ENCODE measurements at regions not wholly inside any gene's neighbourhood (a gene's known extent, or its start where the extent isn't known, plus 50 kb on each side); places are given as distances from the start of the nearest gene placed in this dataset.

- TF ChIP-seq EZH2 (IDR thresholded peaks at IDR 0.05) (no peak), POLR2A (IDR thresholded peaks at IDR 0.05; ENCODE audit: borderline replicate concordance, extremely low read depth, insufficient read depth, insufficient read length) (no peak)
- TF ChIP-seq, protein P1, sequence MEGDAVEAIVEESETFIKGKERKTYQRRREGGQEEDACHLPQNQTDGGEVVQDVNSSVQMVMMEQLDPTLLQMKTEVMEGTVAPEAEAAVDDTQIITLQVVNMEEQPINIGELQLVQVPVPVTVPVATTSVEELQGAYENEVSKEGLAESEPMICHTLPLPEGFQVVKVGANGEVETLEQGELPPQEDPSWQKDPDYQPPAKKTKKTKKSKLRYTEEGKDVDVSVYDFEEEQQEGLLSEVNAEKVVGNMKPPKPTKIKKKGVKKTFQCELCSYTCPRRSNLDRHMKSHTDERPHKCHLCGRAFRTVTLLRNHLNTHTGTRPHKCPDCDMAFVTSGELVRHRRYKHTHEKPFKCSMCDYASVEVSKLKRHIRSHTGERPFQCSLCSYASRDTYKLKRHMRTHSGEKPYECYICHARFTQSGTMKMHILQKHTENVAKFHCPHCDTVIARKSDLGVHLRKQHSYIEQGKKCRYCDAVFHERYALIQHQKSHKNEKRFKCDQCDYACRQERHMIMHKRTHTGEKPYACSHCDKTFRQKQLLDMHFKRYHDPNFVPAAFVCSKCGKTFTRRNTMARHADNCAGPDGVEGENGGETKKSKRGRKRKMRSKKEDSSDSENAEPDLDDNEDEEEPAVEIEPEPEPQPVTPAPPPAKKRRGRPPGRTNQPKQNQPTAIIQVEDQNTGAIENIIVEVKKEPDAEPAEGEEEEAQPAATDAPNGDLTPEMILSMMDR (IDR thresholded peaks at IDR 0.05 in 2 of 3, conservative IDR thresholded peaks at IDR 0.05 in 1 of 3; ENCODE audit: borderline replicate concordance in 1 of 3, insufficient read depth in 1 of 3, low read depth in 2 of 3, low read length in 2 of 3), result no peak
- TF ChIP-seq, protein P2, sequence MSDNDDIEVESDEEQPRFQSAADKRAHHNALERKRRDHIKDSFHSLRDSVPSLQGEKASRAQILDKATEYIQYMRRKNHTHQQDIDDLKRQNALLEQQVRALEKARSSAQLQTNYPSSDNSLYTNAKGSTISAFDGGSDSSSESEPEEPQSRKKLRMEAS (IDR thresholded peaks at IDR 0.05), result no peak
These were observed 87.3 kb upstream of the CTSC start for GRCh38 chr11:88424881-88425280.

Data from HCT116 (cell line).